ENCODE measurements at regions not wholly inside any gene's neighbourhood (a gene's known extent, or its start where the extent isn't known, plus 50 kb on each side); places are given as distances from the start of the nearest gene placed in this dataset.
"Not testable (repeated sequence)": the region's sequence is repeated elsewhere in the genome, so short reads cannot be mapped to it uniquely, and the experiment has no call there.

DNA sequence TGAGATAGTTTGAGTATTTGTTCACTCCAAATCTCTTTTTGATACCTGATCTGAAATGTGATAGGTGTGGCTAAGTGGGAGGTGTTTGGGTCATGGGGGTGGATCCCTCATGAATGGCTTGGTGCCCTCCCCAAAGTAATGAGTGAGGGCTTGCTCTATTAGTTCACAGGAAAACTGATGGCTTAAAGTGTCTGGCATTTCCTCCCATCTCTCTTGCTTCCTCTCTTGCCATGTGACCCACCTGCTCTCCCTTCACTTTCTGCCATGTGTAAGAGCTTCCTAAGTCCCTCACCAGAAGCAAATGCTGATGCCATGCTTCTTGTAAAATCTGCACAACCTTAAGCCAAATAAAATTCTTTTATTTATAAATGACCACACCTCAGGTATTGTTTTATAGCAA is 61.1 kb downstream of the MAD2L1 start:
- no peak for DNase-seq (ENCODE audit: low spot score)

DNA sequence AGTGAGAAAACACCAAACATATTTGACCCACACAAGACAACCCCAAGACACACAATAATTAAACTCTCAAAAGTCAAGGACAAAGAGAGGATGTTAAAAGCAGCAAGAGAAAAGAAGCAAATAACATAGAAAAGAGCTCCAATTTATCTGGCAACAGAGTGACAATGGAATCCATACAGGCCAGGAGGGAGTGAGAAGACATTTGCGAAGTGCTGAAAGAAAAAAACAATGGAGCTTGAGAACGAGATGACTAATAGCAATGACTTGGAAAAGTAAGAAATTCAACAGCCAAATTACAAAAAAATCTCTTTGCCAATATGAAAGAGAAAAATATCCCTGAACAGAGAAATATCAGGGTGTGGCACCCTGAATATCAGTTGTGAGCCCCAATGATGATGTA is 61.6 kb downstream of the MAD2L1 start:
- DNase-seq (ENCODE audit: low spot score): no peak

DNA sequence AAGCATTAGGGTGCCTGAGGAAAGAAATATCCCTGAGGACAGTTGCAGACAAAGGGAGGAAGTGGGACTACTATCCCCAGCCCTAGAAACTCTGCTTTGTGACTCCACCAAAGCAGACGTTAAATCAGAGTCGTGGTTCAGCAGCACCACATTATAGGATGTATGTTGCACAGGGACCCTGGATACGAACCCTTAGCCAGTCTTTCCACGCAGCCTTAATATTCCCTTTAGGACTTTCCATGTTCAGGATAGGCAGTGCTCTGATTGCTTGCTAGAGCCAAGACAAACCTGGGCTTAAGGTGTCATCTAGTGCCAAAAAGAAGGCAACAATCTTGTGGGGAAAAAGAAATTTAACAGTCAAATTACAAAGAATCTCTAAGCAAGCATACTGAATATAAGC is 62.6 kb downstream of the MAD2L1 start:
- DNase-seq (ENCODE audit: low spot score): no peak

GRCh38 chr4:120003193-120003592 is 63.5 kb downstream of the MAD2L1 start:
- DNase-seq (ENCODE audit: low spot score): no peak

GRCh38 chr4:120001850-120002249 is 64.8 kb downstream of the MAD2L1 start:
- DNase-seq (ENCODE audit: low spot score): no peak

DNA sequence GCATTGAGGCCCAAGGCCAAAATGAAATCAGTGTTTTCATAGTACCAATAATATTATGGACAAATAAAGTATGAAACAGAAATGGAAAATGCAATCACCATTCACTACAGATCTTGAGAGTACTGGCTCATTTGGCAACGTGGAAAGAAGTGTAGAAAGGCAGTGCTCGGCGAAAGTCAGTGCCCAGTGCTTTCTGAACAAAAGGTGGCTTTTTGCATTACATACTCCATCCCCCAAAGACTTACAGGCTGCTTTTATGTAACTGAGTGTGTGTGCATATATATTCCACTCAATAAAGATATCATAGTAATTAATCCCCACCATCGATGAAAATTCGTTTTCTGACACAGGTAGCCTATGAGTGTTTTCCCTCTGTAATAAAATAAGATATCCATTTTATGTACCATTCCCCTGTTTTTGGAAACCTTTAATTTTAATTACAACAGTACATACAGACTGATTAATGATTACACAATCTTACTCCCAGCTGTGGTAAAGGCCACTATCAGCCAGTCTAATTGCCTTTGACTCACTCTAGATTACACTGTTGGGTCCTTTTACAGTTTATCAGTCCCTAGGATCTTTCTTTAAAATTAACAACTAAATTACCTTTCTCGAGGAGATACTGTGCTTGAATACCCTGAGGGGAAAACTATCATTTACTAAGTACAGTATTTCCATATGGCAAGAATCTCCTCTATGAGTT is 65.9 kb downstream of the MAD2L1 start:
- peak; percentile 11 for DNase-seq (ENCODE audit: low spot score)

- not testable (repeated sequence) for DNase-seq (ENCODE audit: low spot score)
Measured at GRCh38 chr4:119996024-119996423, 70.6 kb downstream of the MAD2L1 start.

DNA sequence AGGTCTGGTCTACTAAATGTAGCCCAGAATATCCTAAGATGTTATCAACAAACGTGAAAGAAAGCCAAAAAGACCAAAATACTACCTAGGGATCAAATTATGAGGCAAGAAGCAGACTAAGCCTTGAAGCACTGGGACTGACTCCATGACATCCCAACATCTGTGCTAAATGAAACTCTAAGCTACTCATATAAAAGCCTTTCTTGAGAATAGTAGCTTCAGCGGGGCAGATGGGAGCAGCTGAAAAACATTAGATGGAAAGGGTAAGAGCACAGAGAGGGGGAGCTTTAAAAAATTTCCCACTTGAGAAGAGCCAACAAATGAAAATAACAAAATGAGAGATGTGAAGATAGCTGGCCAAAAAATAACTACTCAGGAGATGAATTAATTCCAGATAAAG is 81.7 kb downstream of the MAD2L1 start:
- DNase-seq (ENCODE audit: low spot score): no peak

DNA sequence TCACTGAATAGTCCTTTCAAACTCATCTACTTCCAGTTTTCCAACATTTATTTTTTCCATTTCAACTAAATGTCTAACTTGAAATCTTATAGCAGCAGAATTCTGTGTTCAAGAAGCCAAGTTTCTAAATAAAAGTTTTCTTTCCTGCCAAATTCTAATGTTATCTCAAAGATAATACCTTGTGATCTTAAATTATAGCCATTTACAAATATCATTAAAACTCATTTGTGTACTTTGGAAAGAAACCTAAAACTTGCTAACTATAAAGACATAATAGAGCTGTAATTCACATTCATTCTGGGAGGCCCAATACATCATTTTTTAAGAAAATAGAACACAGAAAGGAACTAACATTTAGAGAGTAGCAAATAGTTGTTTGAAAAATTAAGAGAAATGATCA is 83.9 kb downstream of the MAD2L1 start:
- no peak for DNase-seq (ENCODE audit: low spot score)

DNA sequence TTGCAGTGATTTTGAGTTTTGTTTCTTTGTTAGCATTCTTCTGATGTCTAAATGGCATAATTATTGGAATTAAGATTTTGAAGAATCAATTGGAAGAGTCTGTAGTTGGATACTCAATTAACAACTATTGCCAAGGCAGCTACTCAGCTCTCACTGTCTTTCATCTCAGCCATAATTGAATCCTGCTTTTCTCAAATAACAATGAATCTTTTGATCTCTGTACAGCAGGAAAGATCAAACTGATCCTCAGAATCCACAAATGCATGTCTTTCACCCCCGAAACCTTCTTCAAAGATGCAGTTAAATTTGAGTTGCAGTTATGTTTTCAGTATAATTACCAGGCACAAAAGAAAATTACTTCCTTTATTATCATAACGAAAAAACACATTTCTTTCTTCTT is 86.2 kb downstream of the MAD2L1 start:
- DNase-seq (ENCODE audit: low spot score): no peak

DNA sequence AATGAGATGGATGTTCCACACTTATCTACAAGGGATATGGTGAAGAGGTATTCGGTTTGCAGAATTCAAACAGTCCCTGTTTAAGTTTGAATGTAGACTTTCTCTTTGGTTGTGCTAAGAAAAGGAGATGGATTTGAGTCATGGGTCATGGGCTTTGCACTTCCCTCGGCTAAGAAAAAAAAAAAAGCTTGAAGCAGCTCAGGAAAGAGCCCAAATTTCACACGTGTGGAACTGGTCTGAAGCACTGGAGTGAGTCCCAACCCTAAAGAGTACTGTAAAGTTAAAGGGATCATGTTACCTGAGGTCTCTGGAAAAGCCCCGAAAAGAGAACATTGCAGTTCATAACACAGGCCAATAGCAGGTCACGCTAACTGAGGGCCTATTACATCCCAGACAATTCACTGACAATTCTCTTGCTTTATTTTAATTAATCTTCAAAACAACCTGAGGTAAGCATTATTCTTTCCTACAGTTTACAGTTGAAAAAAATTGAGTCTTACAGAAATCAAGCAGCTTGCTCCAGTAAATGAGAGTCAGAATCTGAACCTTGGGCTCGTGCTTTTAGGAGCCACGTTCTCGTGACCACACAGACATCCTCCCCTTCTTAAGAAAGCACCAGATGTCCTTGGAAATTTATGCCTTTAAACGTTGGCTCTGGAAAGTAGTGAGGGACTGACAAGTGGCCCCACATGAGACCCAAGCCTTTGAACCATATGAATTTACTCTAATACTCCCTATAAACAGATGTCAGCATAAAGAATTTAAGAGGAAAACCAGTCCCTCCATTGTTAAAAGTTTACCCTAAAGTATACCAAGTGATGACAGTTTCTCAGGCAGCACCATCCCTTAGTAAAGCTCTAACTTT is 89.3 kb downstream of the MAD2L1 start:
- no peak for DNase-seq (ENCODE audit: low spot score)

- DNase-seq (ENCODE audit: low spot score): no peak
Measured at GRCh38 chr4:119971431-119972084, 95.1 kb downstream of the MAD2L1 start.

- DNase-seq (ENCODE audit: low spot score): peak; percentile 2
Measured at GRCh38 chr4:119962631-119963030, 104.0 kb downstream of the MAD2L1 start.

DNA sequence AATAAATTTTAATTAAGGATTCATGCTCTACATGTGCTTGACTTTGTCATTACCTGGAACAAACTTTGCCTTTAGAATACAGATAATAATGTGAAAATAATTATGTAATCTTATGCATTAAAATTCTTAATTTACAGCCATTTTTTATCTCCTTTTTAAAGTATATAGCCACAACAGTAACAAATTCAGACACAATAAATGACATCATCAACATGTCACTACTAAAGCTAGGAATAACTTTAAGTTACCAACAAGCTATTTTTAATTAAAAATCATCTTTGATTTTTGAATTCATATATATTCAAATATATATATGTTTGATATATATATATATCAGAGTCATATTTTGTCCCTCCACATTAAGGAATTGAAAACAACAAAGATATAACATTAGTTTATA is 107.7 kb downstream of the MAD2L1 start:
- DNase-seq (ENCODE audit: low spot score): no peak

- DNase-seq (ENCODE audit: low spot score): no peak
Measured at GRCh38 chr4:119955256-119955655, 111.4 kb downstream of the MAD2L1 start.

DNA sequence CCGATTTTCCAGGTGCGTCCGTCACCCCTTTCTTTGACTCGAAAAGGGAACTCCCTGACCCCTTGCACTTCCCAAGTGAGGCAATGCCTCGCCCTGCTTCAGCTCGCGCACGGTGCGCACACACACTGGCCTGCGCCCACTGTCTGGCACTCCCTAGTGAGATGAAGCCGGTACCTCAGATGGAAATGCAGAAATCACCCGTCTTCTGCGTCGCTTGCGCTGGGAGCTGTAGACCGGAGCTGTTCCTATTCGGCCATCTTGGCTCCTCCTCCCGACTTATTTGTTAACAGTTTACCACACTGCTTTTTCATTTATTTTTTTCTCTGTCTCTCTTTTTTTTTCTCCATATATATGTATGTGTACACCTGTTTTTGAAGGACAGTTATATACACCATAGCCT is 112.2 kb downstream of the MAD2L1 start:
- DNase-seq (ENCODE audit: low spot score): not testable (repeated sequence)

DNA sequence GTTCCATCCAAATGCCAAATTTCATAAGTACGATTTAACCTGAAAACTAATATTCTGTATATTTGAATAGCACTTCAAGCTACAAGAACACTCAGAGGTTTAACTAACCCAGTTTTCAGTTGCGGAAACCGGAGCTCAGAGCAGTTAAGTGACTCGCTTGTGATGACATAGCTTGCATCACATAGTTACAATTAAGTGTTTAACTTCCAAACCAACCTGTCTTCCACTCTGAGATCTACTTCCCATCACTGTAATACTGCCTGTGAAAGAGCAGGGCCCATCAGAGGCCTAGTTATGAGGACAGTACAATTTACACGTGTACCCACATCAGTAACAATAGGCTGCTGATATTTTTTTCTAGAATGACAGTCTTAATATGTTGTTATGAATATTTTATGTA is 120.3 kb downstream of the MAD2L1 start:
- no peak for DNase-seq (ENCODE audit: low spot score)

DNA sequence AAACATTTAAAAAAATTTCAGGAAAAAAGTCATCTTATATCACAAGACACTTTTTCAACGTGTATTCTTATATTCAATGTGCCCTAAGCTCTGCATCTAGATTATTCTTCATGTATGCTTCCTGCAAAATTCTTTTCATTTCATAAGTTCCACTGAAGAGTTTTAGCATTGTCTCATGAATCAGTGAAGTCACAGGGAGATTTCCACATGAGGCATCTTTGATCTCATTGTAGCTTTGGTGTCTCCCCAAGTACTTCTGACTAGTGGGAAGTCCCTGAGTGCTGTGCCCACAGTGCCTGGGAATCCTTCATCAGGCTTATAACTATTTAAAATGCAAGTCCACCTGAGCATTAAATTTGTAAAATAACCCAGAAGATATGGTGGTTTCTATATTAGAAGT is 123.8 kb downstream of the MAD2L1 start:
- DNase-seq (ENCODE audit: low spot score): no peak

DNA sequence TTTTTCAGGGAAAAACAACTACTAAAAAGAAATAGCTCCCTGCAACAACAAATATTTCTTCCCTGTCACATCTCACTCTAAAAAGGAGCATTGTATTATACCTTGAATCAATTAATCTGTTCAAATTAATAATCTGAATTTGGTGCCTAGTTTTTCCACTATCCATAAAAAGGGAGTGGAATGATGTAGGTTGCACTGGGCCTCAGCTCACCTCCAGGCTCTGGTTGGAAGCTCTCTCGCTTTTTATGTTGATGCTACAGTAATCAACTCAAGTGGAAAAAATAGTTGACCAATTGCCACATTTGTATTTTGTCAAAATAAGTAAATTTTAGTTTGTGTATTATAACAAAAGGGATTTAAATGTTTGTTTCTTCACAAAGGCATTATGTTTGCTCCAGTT is 126.1 kb downstream of the MAD2L1 start:
- DNase-seq (ENCODE audit: low spot score): no peak

DNA sequence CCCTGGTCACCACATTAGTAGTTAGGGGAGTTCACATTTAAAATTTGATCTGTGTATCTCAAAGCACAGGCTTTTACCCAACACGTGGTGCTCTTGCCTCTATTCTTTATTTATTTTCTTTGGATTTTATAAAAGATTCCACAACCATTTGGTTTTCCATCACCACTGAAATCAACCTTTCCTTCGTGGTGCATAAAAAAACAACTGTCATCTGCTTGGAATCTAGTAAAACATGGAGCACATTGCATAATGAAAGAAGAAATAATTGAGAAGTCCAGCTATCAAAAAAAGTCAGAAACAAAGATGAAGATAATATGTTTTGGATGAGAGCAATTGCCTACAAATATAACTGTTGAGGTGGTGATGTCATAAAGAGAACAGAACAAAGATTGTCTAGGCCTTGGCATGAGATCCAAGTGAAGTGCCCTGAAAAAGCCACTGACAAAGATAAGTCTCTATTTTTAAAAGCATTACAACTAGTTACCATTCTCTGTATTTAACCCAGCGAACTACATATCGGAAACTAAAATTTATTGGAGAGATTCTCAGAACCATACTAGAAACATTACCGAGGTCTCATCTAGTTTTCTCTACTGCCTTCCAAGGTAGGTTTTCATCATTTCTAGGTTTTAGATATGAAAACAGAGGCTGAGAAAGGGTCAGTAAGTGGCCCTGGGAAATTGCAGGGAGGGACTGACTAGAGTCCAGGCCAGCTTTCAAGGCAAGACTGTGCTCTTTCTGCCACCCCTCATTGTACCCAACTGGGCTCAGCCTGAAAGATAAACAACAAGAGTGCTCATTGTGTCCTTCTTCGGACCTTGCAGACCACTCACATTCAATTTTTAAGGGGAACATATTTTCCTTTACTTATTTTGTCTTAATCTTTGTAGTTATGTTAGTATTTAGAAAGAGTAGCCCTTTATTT is 127.3 kb downstream of the MAD2L1 start:
- no peak for DNase-seq (ENCODE audit: low spot score)

DNA sequence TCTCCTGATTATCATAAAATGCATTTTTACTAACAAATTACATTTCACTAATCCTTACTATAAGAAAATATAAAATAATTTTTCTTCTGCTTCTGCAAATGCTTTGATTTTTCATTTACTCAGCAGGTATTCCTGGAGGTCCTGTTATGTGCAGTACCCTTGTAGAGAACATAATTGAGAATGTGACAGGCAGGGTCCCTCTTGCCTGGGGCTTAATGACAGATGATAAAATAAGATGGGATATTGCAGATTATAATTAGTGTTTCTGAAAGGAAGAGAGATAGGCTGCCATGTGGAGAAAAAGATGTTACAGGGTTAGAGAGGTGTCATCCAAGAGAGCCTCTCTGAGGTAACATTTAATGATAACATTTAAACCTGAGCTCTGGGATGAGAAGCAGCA is 128.9 kb downstream of the MAD2L1 start:
- no peak for DNase-seq (ENCODE audit: low spot score)

DNA sequence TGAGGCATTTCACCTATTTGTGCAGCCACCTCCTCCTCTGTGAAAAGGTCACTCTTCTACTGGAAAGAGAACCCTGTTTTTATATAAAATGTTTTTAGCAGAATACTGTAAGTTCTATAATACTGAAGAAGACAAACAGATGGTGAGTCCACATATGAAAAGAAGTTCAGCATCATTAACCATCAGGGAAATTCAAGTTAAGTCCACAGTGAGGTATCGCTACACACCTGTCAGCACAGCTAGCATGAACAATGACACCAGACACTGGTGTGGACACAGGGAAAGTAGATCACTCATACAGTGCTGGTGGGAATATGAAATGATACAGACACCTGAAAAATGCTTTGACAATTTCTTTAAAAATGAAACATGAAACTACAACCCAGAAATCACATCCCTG is 133.0 kb downstream of the MAD2L1 start:
- DNase-seq (ENCODE audit: low spot score): no peak

Measured in A172 (cell line).